NCI-H1092 (cell line): ENCODE measurements at regions not wholly inside any gene's neighbourhood (a gene's known extent, or its start where the extent isn't known, plus 50 kb on each side); places are given as distances from the start of the nearest gene placed in this dataset.

Source experiments
- DNase-seq: peaks from one replicate; lab custom pipeline; 2025; lab: John Stamatoyannopoulos, UW

GRCh38 chrX:149151805-149152757 lies 353.0 kb downstream of the IDS start:
- DNase-seq: no peak

- DNase-seq: no peak
These were observed 359.2 kb downstream of the IDS start for GRCh38 chrX:149145845-149146285.

DNA sequence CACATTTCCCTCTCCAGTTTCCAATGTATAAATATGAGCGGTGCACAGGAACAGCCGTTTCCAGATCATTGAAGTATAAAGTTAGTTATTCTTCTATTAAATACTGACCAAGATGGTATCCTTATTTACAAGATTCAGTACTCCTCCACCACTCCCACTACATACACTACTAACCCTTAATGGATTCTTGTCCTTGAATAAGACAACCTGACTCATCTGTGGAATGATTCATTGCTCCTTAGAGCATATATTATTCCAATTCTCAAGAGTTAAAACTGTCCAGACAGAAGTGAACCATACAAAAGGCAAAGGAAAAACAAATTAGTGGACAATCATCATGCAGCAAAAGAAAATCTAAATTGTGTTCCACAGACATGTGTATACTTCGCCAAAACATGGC lies 373.3 kb downstream of the IDS start:
- no peak for DNase-seq

DNA sequence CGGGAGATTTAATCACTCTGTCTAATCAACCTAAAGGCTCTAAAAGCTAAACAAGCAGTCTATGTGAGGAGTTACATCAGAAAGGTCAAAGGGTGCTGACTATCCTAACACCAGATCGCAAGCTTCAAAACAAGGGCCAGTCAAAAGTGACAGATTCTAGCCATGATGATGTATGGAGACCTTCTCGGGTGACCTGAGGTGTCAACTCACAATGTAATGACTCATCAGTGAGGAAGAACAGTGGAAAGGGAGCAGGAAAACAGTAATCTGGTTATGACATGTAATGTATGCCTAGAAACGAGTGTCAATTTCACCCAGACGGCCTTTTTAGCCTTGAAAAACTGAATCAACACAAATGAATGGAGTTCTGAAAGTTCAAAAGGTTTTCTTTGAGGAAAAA lies 375.3 kb downstream of the IDS start:
- DNase-seq: no peak

- no peak for DNase-seq
These were observed 380.5 kb downstream of the IDS start for GRCh38 chrX:149124526-149125108.

GRCh38 chrX:149121206-149121920 lies 383.7 kb downstream of the IDS start:
- DNase-seq: no peak

DNA sequence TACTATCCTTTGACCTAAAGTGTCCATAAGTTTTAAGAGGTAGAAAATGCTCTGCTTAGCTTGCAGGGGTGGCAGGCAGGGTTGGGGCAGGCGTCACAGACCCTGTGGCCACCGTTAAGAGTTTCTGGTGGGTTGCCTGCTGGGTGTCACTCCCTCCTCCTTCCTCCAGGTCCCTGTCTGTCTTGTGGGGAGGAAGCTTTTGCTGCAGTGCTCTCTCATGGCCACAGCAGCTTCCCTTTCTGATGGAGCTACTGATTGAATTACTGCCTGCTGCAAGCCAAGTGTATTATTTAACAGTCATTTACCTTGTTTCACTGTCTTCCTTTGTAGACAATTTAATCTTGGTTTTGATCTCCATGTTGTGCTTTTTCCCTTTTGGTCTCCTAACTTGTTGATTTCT lies 384.6 kb downstream of the IDS start:
- no peak for DNase-seq

GRCh38 chrX:149114874-149115273 lies 390.2 kb downstream of the IDS start:
- no peak for DNase-seq

GRCh38 chrX:149114001-149114400 lies 391.1 kb downstream of the IDS start:
- no peak for DNase-seq

DNA sequence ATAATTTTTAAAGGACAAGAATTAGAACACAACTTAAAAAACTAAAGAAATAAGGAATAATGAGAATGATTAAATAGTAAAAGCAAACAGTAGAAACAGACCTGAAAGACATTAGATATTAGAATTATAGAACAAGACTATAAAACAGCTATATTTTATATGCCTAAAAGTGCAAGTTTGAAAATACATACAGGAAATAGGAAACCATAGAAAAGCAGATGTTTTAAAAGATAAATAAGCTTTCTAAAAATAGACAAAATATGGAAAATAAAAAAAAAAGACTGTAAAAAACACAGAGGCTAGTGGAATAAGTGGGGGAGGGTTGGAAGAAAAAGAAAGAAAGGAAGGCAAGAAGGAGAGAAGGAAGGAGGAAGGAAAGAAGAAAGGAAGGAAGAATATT lies 407.3 kb downstream of the IDS start:
- no peak for DNase-seq

DNA sequence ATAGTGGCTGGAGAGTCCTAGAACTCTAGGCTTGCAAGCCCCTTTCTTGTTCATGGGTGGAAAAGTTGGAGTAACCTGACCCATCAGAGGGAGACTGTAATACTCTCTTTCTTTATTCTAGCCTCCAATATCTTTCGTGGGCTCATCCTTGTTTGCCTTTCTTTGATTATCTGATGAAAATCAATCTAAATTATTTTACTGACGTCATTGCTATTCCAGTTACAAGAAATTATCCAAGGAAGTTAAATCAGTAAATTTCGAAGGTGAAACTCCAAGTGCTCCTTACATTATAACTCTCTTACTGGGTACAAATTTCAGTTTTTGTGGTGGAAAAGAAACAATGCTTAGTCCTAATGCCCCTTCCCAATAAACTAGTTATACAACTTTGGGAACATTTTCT lies 412.9 kb downstream of the IDS start:
- no peak for DNase-seq

DNA sequence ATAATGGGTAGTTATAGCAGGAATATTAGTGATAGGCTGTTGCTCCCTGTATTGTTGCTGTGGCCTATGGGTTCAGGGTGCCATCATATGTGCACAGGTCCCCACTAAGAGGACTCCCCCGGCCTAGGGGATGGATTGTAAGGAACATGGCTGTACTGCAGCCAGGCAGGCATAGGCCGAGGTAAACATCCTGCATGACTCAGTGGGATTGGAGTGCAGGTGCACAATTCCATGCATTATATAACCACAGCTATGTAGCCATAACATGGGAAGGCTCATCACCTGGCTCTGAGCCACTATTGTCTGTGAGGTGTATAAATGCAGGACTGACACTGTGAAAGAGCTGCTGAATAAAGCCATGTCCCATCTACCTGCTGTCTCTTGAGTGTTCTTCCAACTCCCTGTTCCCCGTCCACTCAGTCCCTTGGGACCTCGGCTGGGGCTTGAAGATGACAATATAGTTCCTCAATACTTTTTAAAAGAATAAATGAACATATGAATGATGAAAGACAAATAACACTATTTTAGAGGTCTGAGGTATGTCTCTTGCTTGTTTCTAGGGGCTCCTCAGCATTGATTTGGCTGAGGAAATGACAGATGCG lies 425.2 kb downstream of the IDS start:
- DNase-seq: no peak

DNA sequence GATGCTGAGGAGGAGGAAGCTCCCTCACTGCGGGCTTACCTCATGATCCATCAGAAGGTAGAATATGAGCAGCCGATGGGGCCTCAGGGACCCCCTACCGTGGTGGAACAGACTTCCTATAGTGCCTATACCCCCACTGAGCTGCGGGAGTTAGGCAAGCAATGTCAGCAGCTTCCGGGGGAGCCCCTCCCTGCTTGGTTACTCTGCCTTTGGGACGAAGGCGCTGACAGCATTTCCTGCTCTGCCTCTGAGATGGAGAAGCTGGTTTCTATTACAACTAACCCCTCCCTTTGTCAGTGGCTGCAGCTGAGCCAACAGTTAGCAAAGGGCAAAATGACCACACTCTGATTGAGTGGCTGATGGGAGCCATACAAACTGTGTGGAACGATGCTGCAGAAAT lies 430.7 kb downstream of the IDS start:
- DNase-seq: no peak

- DNase-seq: no peak
These were observed 431.6 kb downstream of the IDS start for GRCh38 chrX:149073479-149073878.

DNA sequence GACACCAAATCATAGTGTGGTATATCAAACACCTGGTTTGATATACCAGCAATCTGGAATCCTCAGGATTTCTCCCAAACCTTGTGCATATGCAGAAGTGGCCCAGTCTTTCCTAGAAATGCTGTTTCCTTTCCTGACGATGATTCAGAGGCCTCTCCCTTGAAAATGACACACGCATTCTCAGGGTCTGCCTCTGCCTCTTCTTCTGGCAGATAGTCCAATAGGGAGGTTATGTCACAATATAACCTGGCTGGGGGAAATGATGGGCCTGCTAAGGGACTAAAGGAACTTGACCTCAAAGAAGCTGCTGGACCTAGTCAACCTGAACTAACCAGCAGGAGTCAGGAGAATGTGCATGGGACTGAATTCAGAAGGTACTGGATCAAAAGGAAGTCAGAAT lies 435.2 kb downstream of the IDS start:
- DNase-seq: no peak

GRCh38 chrX:149060921-149061320 lies 444.2 kb downstream of the IDS start:
- no peak for DNase-seq
